HPDE6-E6E7 (cell line): ENCODE measurements at regions not wholly inside any gene's neighbourhood (a gene's known extent, or its start where the extent isn't known, plus 50 kb on each side); places are given as distances from the start of the nearest gene placed in this dataset.
"Not testable (repeated sequence)": the region's sequence is repeated elsewhere in the genome, so short reads cannot be mapped to it uniquely, and the experiment has no call there.

ENCODE experiments used
- DNase-seq: peaks from one replicate; pipeline ENCODE4 v3.0.0; 2011; ENCODE audit warnings: missing footprints; ENCODE audit errors: extremely low spot score

- DNase-seq = no peak
Measured at GRCh38 chr5:15023266-15023665, 151.7 kb upstream of the ANKH start.

DNA sequence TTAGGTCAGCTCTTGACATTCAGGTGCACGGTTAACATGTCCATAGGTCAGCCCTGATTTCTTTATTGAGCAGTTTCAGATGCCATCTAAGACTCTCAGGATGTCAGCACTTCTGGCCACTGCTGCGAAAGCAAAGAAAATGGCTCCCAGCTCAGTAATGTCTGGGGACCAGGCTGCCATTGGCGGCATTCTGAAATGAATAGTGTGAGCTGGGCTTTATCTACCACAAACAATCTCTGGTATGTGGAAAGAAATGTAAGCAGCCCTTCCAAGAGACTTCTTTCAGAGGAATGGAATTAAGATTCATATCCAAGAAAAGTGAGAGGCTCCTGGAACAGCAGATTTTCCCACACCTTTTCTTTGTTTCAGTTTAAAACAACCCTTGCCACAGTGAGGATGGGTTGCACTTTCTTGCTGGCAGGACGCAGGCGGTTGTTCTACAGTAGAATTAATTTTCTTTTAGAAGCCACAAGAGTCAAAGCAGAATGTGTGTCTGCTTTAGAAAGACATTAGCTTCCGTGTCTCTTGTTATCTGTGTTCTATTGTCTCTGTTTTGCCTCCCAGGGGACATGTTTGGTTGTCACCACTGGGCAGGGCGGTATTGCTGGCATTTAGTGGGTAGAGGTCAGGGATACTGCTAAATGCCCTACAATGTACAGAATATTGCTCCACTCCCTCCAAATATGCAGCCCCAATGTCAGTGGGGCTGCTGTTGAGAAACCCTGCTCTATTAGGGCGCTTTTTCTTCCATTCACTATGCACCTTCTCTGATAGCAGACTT, 149.9 kb upstream of the ANKH start:
- DNase-seq = no peak

DNA sequence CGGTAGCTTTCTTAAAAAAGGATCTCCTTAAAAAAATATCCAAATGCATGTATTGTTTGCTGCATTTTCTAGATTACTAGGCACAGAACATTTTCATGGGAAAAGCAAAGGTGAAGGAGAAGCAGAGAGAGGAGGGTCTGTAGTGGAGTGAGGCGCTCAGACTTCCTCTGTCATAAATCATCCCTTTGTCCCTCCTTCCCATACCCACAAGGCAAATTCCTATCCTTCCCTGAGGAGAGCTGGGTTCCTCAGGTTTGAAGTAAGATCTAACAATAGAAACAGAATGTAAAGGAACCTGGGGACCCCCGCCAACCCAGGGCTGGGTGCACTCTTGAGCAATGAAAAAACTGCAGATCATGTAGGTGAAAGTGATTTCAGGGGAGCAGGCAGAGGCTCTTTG, 149.2 kb upstream of the ANKH start:
- no peak for DNase-seq

DNA sequence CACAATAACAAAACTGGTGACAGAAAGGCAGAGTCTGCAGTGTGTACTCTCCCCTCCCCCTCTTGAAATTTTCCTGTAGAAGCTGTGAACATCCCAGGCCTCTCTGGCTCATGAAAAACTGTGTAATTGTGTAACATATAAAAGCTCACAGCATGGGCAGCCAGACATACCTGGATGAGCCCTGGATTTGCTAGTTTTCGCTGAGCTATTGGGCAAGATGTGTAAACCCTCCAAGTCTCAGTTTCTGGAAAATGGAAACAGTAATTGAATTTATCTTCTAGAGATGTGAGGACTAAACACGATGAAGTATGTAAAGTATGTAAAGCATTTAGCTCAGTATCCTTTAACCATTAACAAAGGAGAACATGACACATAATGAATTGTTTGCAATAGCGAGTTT, 143.2 kb upstream of the ANKH start:
- no peak for DNase-seq

DNA sequence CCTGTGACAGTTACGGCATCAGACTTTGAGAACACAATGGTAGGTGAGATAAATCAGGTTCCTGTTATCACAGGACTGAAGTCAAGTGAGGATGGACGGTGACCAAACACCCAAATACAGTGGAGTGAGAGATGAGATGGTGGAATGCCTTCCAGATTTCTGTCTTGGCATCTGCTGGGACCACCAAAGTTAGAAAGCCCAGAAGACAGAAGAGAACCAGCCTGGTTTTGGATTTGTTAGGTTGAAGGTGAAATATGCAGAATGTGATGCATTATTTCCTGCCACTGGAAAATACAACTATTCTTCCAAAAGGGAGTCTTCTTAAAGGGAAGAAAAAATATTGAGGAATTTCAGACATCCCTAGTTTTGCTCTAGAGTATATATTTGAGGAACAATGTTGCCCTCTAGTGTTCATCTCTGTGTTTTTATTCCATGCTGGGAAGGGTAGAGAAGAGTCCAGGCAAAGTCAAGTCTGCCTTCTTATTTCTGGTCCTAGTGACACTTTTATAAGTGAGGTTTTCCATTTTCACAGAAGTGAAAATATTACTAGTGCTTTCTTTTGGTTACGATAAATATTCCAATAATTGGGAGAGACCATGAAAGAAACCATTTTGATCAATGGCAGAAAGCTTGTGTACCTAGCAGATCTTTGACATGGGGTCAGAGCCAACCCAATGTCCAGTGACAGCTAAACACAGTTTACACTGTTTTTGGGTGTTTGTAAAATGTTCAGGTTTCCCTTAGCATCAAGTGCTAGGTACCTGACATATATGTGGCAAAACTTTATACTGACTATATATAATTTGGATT, 142.3 kb upstream of the ANKH start:
- peak; percentile 42 for DNase-seq

DNA sequence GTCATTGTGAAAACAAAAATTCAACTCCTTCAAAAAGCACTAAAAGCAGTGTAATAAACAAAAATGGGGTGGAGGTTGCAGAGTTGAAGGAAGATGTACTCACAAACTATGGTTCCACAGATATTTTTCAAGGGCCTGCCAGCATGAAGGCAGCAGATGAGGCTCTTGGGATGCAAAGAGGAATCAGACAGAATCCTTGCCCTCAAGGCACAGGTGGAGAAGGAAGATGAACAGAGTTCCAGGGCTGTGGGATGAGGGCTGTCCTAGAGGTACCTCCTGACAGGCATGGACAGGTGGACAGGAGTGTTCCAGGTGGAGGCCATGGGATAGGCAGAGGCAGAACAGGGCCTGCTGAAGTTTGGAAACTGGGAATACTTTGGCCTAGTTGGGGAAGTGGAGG, 140.5 kb upstream of the ANKH start:
- no peak for DNase-seq

DNA sequence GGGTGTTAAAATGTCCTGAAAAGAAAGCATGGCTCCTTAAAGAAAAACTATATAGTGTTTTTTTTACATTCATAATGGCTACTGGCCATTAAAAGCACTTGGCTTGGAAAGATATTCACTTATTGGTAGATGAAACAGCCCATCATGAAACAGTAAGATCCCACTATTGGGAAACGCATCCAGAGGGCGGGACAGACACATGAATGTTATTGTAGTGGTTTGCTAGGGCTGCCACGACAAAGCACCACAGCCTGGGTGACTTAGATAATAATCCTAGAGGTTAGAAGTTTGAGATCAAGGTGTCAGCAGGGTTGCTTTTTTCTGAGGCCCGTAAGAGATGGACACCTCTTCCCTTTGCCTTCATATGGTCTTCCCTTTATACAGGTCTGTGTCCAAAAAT, 139.4 kb upstream of the ANKH start:
- DNase-seq = no peak

DNA sequence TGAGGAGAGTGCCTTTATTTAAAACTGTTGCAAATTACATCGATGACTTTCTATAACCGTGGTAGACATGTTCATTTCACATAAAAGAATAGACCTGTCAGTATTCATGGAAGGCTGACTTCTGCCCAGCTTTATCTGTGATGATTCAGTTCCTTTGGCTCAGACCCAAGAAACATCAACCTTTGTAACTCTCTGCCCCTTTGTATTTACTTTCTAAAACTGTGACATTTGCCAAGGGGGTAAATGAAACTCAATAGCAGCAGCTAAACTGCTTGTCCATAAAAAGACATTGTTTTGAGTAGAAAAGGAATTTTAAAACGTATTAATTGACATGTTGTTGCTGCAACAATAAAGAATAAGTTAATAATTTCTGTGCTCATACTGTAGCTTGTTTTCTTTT, 137.8 kb upstream of the ANKH start:
- peak; percentile 54 for DNase-seq

DNA sequence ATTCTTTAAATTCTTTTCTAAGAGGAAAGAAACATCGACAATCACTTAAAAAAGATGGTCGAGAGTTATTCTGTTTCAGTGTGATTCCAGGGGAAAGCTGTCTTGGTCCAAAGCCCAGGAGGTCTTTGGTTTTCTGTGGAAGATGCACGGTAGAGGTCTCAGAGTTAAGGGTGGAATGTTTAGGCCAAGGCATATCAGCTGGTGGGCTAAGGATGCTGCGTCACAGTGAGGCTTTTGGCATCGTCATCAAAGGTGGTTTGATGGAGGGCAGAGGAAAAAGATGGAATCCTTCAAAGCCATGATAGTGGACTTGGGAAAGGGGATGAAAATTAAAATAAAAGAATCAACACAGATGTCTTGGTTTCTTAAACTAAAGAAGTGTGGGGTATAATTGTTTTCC, 137.3 kb upstream of the ANKH start:
- DNase-seq = no peak

GRCh38 chr5:15008476-15008875, 136.9 kb upstream of the ANKH start:
- DNase-seq = peak; percentile 85

DNA sequence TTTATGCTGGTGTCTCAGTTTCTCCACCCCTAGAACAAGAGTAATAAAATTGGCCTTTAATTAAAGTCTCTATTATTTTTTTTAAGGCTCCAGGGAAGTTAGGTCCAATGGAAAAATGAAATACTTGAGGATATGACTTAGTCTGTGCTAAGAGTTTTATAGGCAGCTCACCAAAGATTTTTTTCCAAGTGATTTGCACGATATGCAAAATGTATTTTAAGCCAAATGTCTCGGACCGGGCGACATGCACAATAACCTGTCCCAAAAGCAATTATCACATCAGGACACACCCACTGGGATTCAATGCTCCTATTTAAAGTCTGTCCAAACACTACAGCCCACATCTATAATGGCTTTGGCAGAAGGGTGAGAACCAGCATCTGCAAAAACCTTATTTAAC, 136.1 kb upstream of the ANKH start:
- no peak for DNase-seq

DNA sequence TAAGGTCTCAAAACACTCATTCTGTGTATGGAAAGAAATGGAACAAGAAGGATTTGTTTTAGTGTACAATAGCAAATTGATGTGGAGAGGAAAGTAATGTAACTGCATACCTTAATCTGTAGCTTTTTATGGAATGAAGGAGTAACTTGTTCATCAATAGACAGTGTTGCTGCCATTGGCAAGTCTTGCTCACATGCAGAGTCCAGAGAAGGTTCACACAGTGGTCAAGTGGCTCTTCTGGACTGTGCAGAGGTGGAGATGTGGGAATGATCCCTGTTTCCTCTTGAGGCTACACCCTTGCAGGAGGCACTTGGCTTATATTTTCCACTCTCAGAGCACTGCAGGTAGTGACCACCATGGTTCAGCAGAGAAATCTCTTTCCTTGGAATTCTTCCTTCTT, 132.9 kb upstream of the ANKH start:
- no peak for DNase-seq

GRCh38 chr5:15003511-15003920, 131.9 kb upstream of the ANKH start:
- DNase-seq = peak; percentile 63

GRCh38 chr5:15002791-15003190, 131.2 kb upstream of the ANKH start:
- no peak for DNase-seq

GRCh38 chr5:15002173-15002572, 130.6 kb upstream of the ANKH start:
- no peak for DNase-seq

GRCh38 chr5:15001517-15001916, 129.9 kb upstream of the ANKH start:
- DNase-seq = no peak

- DNase-seq = no peak
Measured at GRCh38 chr5:14998491-14998890, 126.9 kb upstream of the ANKH start.

DNA sequence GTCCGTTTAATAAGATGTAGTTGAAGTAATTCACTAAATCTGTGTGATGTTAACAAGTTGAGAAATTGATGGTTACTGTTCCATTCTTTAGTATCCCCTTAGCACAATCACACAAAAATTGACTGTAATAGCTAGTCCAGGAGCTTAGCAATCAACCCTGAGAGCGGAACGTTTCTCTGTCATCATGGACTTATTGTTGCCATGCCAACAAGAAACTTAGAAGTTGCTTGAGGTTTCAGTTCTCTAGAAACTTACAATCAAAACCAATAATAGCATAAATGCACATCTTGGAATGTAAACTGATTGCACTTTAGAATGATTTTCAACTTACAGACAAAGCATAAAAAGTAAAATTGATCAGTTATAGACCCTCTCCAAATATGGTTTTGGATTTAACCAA, 125.4 kb upstream of the ANKH start:
- DNase-seq = no peak

DNA sequence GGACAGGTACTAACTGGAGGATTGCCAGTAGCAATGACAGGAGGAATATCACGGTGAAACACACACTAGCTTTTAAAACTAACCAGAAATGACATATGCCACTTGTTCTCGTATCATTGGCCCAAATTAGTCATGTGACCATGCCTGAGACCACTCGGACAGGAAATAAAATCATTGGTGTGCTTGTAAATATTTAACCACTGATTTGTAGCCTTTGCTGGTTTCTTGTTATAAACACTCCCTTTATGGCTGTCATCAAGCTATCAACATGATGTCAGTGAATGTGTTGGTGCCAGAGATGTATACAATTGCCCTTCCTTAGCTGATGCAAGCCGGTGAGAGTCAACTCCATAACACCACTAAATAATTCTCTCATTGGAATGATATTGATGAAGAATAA, 123.7 kb upstream of the ANKH start:
- DNase-seq = no peak

DNA sequence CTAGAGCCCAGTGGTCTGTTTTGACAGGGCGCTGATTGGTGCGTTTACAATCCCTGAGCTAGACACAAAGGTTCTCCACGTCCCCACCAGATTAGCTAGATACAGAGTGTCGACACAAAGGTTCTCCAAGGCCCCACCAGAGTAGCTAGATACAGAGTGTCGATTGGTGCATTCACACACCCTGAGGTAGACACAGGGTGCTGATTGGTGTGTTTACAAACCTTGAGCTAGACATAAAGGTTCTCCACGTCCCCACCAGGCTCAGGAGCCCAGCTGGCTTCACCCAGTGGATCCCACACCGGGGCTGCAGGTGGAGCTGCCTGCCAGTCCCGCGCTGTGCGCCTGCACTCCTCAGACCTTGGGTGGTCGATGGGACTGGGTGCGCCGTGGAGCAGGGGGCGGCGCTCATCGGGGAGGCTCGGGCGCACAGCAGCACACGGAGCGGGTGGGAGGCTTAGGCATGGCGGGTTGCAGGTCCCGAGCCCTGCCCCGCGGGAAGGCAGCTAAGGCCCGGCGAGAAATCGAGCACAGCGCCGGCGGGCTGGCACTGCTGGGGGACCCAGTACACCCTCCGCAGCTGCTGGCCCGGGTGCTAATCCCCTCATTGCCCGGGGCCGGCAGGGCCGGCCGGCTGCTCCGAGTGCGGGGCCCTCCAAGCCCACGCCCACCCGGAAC, 122.0 kb upstream of the ANKH start:
- DNase-seq = not testable (repeated sequence)

DNA sequence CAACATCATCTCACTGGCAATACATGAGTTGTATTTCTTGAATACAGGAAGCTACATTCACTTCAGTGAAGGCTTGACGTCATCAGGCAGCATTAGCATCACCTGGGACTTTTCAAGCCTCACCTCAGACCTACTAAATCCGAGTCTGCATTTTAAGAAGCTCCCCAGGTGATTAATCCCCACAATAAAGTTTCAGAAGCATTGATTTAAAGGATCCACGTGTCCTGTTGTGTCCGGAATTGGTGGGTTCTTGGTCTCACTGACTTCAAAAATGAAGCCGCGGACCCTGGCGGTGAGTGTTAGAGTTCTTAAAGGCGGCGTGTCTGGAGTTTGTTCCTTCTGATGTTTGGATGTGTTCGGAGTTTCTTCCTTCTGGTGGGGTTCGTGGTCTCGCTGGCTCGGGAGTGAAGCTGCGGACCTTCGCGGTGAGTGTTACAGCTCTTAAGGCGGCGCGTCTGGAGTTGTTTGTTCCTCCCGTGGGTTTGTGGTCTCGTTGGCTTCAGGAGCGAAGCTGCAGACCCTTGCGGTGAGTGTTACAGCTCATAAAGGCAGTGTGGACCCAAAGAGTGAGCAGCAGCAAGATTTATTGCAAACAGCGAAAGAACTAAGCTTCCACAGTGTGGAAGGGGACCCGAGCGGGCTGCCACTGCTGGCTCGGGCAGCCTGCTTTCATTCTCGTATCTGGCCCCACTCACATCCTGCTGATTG, 121.3 kb upstream of the ANKH start:
- DNase-seq = not testable (repeated sequence)

- no peak for DNase-seq
Measured at GRCh38 chr5:14988223-14988622, 116.6 kb upstream of the ANKH start.
